ENCODE measurements at regions not wholly inside any gene's neighbourhood (a gene's known extent, or its start where the extent isn't known, plus 50 kb on each side); places are given as distances from the start of the nearest gene placed in this dataset.

- TF ChIP-seq ZNF462 (CRISPR knock-in tag; IDR thresholded peaks at IDR 0.05) (no peak), POLR2AphosphoS5 (IDR thresholded peaks at IDR 0.05; ENCODE audit: low read depth) (no peak)
Measured at GRCh38 chr4:155544547-155544946, 122.1 kb upstream of the GUCY1A1 start (continued).

- TF ChIP-seq JUNB (IDR thresholded peaks at IDR 0.05; ENCODE audit: unreplicated experiment) (no peak), NANOG (IDR thresholded peaks at IDR 0.05; ENCODE audit: borderline replicate concordance) (no peak), CREB1 (CRISPR knock-in tag; IDR thresholded peaks at IDR 0.05; ENCODE audit: low read depth) (no peak)
- no peaks in the 10 kb centered on the region for H3K79me2 ChIP-seq (replicated peaks; ENCODE audit: insufficient read depth)
- no peaks in the 10 kb centered on the region for H3F3A ChIP-seq (replicated peaks; ENCODE audit: low read depth)
- no peaks in the 10 kb centered on the region for H3K27me3 Mint-ChIP-seq (ENCODE audit: insufficient read depth, low read depth, poor library complexity)
- no peak overlapping the region for H3K4me2 ChIP-seq
- no peak overlapping the region for H2AFZ ChIP-seq
- peaks cover 5% of the 10 kb centered on the region; the same call in 2 of the 3 replicates for H3K36me3 Mint-ChIP-seq (ENCODE audit: low read depth)
- no peaks in the 10 kb centered on the region for H4K20me1 ChIP-seq (replicated peaks; ENCODE audit: insufficient read depth)
- no peaks in the 10 kb centered on the region for H3K27me3 ChIP-seq (ENCODE audit: insufficient read depth)
- no peaks in the 10 kb centered on the region for H3K9me2 ChIP-seq (ENCODE audit: insufficient read depth)
- DNase-seq (ENCODE audit: low spot score) (no peak), ATAC-seq (no peak)
- H3K27ac ChIP-seq (ENCODE audit: low read depth) = no peak overlapping the region
- no peak overlapping the region for H3K27ac Mint-ChIP-seq
- no peaks in the 10 kb centered on the region for H3K4me1 ChIP-seq (ENCODE audit: insufficient read depth)
- H3K9me3 Mint-ChIP-seq = peaks cover 13% of the 10 kb centered on the region
- H3K36me3 ChIP-seq (ENCODE audit: insufficient read depth) = no peaks in the 10 kb centered on the region
- H3K4me3 ChIP-seq = no peak overlapping the region
- no peak overlapping the region for H3K4me3 Mint-ChIP-seq
- H3K4me1 Mint-ChIP-seq = no peaks in the 10 kb centered on the region
Measured at GRCh38 chr4:155543126-155543765, 123.4 kb upstream of the GUCY1A1 start.

Data from GM23338 (cell line).